Mesenchymal stem cell (in vitro differentiated cells and primary cell): ENCODE measurements at regions not wholly inside any gene's neighbourhood (a gene's known extent, or its start where the extent isn't known, plus 50 kb on each side); places are given as distances from the start of the nearest gene placed in this dataset. TPM values are rescaled to one million over a fixed set of nuclear protein-coding genes. Genes with fewer than 3 reads are reported as not detected.

Experiments used
- DNase-seq: peaks from one replicate; pipeline ENCODE4 v3.0.0-alpha.2; 2013
- H2AFZ ChIP-seq: one replicate; pipeline ENCODE4 v1.6.1; 2013; ENCODE audit warnings: low read depth, mild to moderate bottlenecking, control low read depth, inconsistent platforms, low read length, moderate library complexity
- H2AK5ac ChIP-seq: 2 replicates; pipeline ENCODE4 v1.6.1; 2013; ENCODE audit warnings: low read length, moderate library complexity, mild to moderate bottlenecking, inconsistent platforms; ENCODE audit not compliant: severe bottlenecking
- H2BK120ac ChIP-seq: one replicate; pipeline ENCODE4 v1.6.1; 2013; ENCODE audit warnings: low read depth, mild to moderate bottlenecking, inconsistent platforms, low read length, moderate library complexity
- H2BK12ac ChIP-seq, 2 experiments: one replicate each; pipeline ENCODE4 v1.6.1; 2013; ENCODE audit warnings: inconsistent platforms in 2 of 2, low read length in 2 of 2, mild to moderate bottlenecking in 2 of 2, moderate library complexity in 2 of 2, control low read depth in 1 of 2
- H2BK15ac ChIP-seq: one replicate; pipeline ENCODE4 v1.6.1; 2013; ENCODE audit warnings: mild to moderate bottlenecking, low read depth, inconsistent platforms; ENCODE audit not compliant: poor library complexity, severe bottlenecking
- H2BK5ac ChIP-seq: 2 replicates; pipeline ENCODE4 v1.6.1; 2013; ENCODE audit warnings: low read depth, mild to moderate bottlenecking, low read length, control low read depth, inconsistent platforms; ENCODE audit not compliant: poor library complexity, severe bottlenecking
- H3K14ac ChIP-seq, 2 experiments: one replicate each; pipeline ENCODE4 v1.6.1; 2013; ENCODE audit warnings: inconsistent platforms in 2 of 2, low read length in 2 of 2, control low read depth in 1 of 2, mild to moderate bottlenecking in 1 of 2, moderate library complexity in 1 of 2
- H3K18ac ChIP-seq, 2 experiments: one replicate each; pipeline ENCODE4 v1.6.1; 2013; ENCODE audit warnings: inconsistent platforms in 2 of 2, low read length in 2 of 2, control low read depth in 1 of 2, low read depth in 1 of 2, mild to moderate bottlenecking in 1 of 2
- H3K23ac ChIP-seq, 2 experiments: one replicate each; pipeline ENCODE4 v1.6.1; 2013; ENCODE audit warnings: inconsistent platforms in 2 of 2, low read length in 2 of 2, mild to moderate bottlenecking in 2 of 2, moderate library complexity in 2 of 2, control low read depth in 1 of 2
- H3K27ac ChIP-seq: 2 replicates; pipeline ENCODE4 v1.5.1; 2013; ENCODE audit warnings: mild to moderate bottlenecking, moderate library complexity, low read length, control low read depth, inconsistent platforms; ENCODE audit not compliant: poor library complexity, severe bottlenecking
- H3K27me3 ChIP-seq, 2 experiments: 2 replicates each; pipeline versions ENCODE4 v1.6.1 to v1.7.0; 2013; ENCODE audit warnings: low read length in 2 of 2, mild to moderate bottlenecking in 2 of 2, moderate library complexity in 2 of 2, control low read depth in 1 of 2, inconsistent platforms in 1 of 2; ENCODE audit not compliant: control insufficient read depth in 1 of 2, insufficient read depth in 1 of 2
- H3K36me3 ChIP-seq, 2 experiments: 2 replicates each; pipeline versions ENCODE4 v1.6.1 to v1.7.0; 2013; ENCODE audit warnings: low read length in 2 of 2, control low read depth in 1 of 2, inconsistent platforms in 1 of 2, low read depth in 1 of 2, mild to moderate bottlenecking in 1 of 2; ENCODE audit not compliant: insufficient read depth in 2 of 2, control insufficient read depth in 1 of 2
- H3K4ac ChIP-seq, 2 experiments: one replicate each; pipeline ENCODE4 v1.6.1; 2013; ENCODE audit warnings: inconsistent platforms in 2 of 2, low read length in 2 of 2, mild to moderate bottlenecking in 2 of 2, moderate library complexity in 2 of 2, control low read depth in 1 of 2, low read depth in 1 of 2
- H3K4me1 ChIP-seq: 2 replicates; pipeline ENCODE4 v1.6.1; 2013; ENCODE audit warnings: low read depth, low read length, control low read depth; ENCODE audit not compliant: control insufficient read depth, insufficient read depth
- H3K4me2 ChIP-seq: 2 replicates; pipeline ENCODE4 v1.6.1; 2013; ENCODE audit warnings: low read length, mild to moderate bottlenecking, inconsistent platforms; ENCODE audit not compliant: poor library complexity, severe bottlenecking
- H3K4me3 ChIP-seq, 2 experiments: 2 replicates each; pipeline versions ENCODE4 v1.5.1 to v1.7.0; 2013; ENCODE audit warnings: low read length in 2 of 2, mild to moderate bottlenecking in 2 of 2, control low read depth in 1 of 2, low read depth in 1 of 2; ENCODE audit not compliant: insufficient read depth in 1 of 2
- H3K79me1 ChIP-seq: replicated peaks from 2 replicates; pipeline ENCODE4 v1.6.1; 2013; ENCODE audit warnings: mild to moderate bottlenecking, control low read depth, low read length, inconsistent platforms; ENCODE audit not compliant: poor library complexity, severe bottlenecking
- H3K9ac ChIP-seq: 2 replicates; pipeline ENCODE4 v1.7.0; 2013; ENCODE audit warnings: mild to moderate bottlenecking, low read length, moderate library complexity
- H3K9me3 ChIP-seq: 2 replicates; pipeline ENCODE4 v1.7.0; 2013; ENCODE audit warnings: mild to moderate bottlenecking, low read length; ENCODE audit not compliant: control insufficient read depth
- H4K8ac ChIP-seq: one replicate; pipeline ENCODE4 v1.6.1; 2013; ENCODE audit warnings: inconsistent platforms, mild to moderate bottlenecking, low read length, moderate library complexity
- H4K91ac ChIP-seq: one replicate; pipeline ENCODE4 v1.6.1; 2013; ENCODE audit warnings: mild to moderate bottlenecking, low read length, inconsistent platforms
- WGBS: methylation state at CpG from one replicate; pipeline ENCODE4 v1.1.7; 2013; ENCODE audit warnings: mixed read lengths; 5-methylcytosine and 5-hydroxymethylcytosine counted together
- small RNA-seq: library from polyadenylated mRNA; stranded (forward); fragments of <200 nt; extraction: miRNeasy Mini kit (QIAGEN cat#:217004); gene quantifications from one replicate; pipeline ENCODE3, GENCODE V24; 2013; ENCODE audit warnings: low read depth

DNA sequence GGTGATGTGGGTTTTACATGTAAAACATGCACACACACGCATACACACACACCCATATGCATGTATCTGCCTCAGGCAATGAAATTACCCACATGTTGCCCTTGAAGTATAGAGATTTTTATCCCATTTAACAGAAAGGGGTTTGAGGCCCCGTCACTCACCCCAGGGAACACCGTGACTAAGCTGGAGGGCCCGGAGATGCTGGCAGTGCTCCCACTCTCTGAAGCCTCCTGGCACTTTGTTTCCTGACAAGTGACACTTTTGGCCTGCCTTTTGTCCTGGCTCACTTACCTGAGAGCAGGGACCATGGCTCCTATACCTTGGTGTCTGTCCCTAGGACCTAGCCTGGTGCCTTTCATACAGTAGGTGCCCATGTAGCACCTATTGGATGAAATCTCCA, 50.0 kb upstream of the TNRC6C start:
- no peak overlapping the region for H3K23ac ChIP-seq
- no peak overlapping the region for H2AK5ac ChIP-seq
- H3K27ac ChIP-seq, result no peak overlapping the region
- H4K8ac ChIP-seq, result no peak overlapping the region
- no peak overlapping the region for H2BK12ac ChIP-seq
- H2BK15ac ChIP-seq, result no peak overlapping the region
- no peaks in the 10 kb centered on the region for H3K4me1 ChIP-seq
- 93% methylated on average over 4 of the region's 4 CpGs for WGBS
- H3K79me1 ChIP-seq, result no peaks in the 10 kb centered on the region
- H2BK120ac ChIP-seq, result no peak overlapping the region
- no peaks in the 10 kb centered on the region for H3K36me3 ChIP-seq
- H3K4me3 ChIP-seq, result no peak overlapping the region
- no peak overlapping the region for H2BK5ac ChIP-seq
- no peak overlapping the region for H3K14ac ChIP-seq
- no peaks in the 10 kb centered on the region for H3K9me3 ChIP-seq
- H2AFZ ChIP-seq, result no peak overlapping the region
- H3K18ac ChIP-seq, result no peak overlapping the region
- no peak overlapping the region for H4K91ac ChIP-seq
- H3K4ac ChIP-seq, result no peak overlapping the region
- no peak for DNase-seq
- H3K4me2 ChIP-seq, result no peak overlapping the region
- H3K27me3 ChIP-seq, result peaks cover 20 to 59% of the 10 kb centered on the region in 2 experiments
- H3K9ac ChIP-seq, result no peak overlapping the region

Small RNAs in the stretch of these regions (small RNA-seq; reads per million reads assigned to genes)
- gene MIR4316, result not detected
- not detected for gene RF00019
